ENCODE measurements at regions not wholly inside any gene's neighbourhood (a gene's known extent, or its start where the extent isn't known, plus 50 kb on each side); places are given as distances from the start of the nearest gene placed in this dataset.

GRCh38 chr2:18093196-18093595, 214.7 kb downstream of the KCNS3 start:
- no peak overlapping the region for H3K18ac ChIP-seq (ENCODE audit: extremely low read depth, low read length)
- no peak overlapping the region for H3K4me2 ChIP-seq (ENCODE audit: insufficient read depth in 1 of 2, low read depth in 2 of 2, low read length in 2 of 2)
- no peak overlapping the region for H2BK15ac ChIP-seq (ENCODE audit: low read length)
- H3K36me3 ChIP-seq (ENCODE audit: control insufficient read depth in 2 of 4, insufficient read depth in 4 of 4, low read length in 3 of 4): no peaks in the 10 kb centered on the region
- H3K4me1 ChIP-seq (replicated peaks in 1 of 4; ENCODE audit: control insufficient read depth in 3 of 4, insufficient read depth in 4 of 4, low read length in 3 of 4): no peaks in the 10 kb centered on the region
- H2AFZ ChIP-seq (ENCODE audit: low read length): no peak overlapping the region
- no peaks in the 10 kb centered on the region for H3K79me1 ChIP-seq (ENCODE audit: low read depth, low read length)
- no peak overlapping the region for H3K27ac ChIP-seq (ENCODE audit: low read depth, low read length)
- H2BK12ac ChIP-seq (ENCODE audit: low read depth, low read length): no peak overlapping the region
- TF ChIP-seq RFX5 (IDR thresholded peaks at IDR 0.05; ENCODE audit: borderline replicate concordance, low read depth, low read length): no peak
- TF ChIP-seq CHD2 (IDR thresholded peaks at IDR 0.05; ENCODE audit: low read length): no peak
- no peak for TF ChIP-seq JUN (IDR thresholded peaks at IDR 0.05; ENCODE audit: low read depth, low read length)
- no peak for TF ChIP-seq MAX (IDR thresholded peaks at IDR 0.05)
- TF ChIP-seq EZH2 (IDR thresholded peaks at IDR 0.05; ENCODE audit: low read depth, low read length, severe bottlenecking): no peak
- TF ChIP-seq TAF1 (IDR thresholded peaks at IDR 0.05; ENCODE audit: low read depth, low read length): no peak
- TF ChIP-seq CHD1 (IDR thresholded peaks at IDR 0.05; ENCODE audit: low read depth, low read length): no peak
- no peak for TF ChIP-seq BACH1 (IDR thresholded peaks at IDR 0.05; ENCODE audit: low read length)
- TF ChIP-seq FOSL1 (IDR thresholded peaks at IDR 0.05; ENCODE audit: insufficient read depth, low read depth, low read length): no peak
- no peak for TF ChIP-seq MAFK (IDR thresholded peaks at IDR 0.05; ENCODE audit: low read depth, low read length)
- TF ChIP-seq CREB1 (IDR thresholded peaks at IDR 0.05): no peak
- no peak for TF ChIP-seq GTF2F1 (IDR thresholded peaks at IDR 0.05; ENCODE audit: borderline replicate concordance, low read depth, low read length)
- ChIA-PET POLR2A (ENCODE audit: partially characterized antibody) (no interaction called here), CTCF (ENCODE audit: partially characterized antibody) (interaction anchor here (0.6 to 1.5 kb wide), 2 partner anchors 24 to 91 kb away, joined by 3 to 4 read pairs; no protein-coding TSS in a partner anchor)
- no peak overlapping the region for H4K91ac ChIP-seq (replicated peaks; ENCODE audit: insufficient read length, low read length)
- FAIRE-seq: no peak
- H4K20me1 ChIP-seq (replicated peaks in 1 of 2; ENCODE audit: control insufficient read depth in 1 of 2, insufficient read depth in 2 of 2, low read length in 2 of 2): no peaks in the 10 kb centered on the region
- H3K14ac ChIP-seq (ENCODE audit: insufficient read length): no peak overlapping the region
- H2BK20ac ChIP-seq (ENCODE audit: low read length): no peak overlapping the region
- H2BK5ac ChIP-seq (ENCODE audit: low read depth, low read length): no peak overlapping the region
- no peaks in the 10 kb centered on the region for H3K9me3 ChIP-seq (ENCODE audit: insufficient read depth in 2 of 2, low read depth in 1 of 2, low read length in 1 of 2)
- H3K4me3 ChIP-seq (ENCODE audit: extremely low read depth in 1 of 4, insufficient read depth in 2 of 4, low read depth in 3 of 4, low read length in 4 of 4): no peak overlapping the region
- H3K9ac ChIP-seq (replicated peaks in 1 of 4; ENCODE audit: extremely low read depth in 1 of 4, low read depth in 3 of 4, low read length in 3 of 4): no peak overlapping the region
- no peak overlapping the region for H2BK120ac ChIP-seq (replicated peaks; ENCODE audit: low read depth, low read length)
- no peaks in the 10 kb centered on the region for H3K27me3 ChIP-seq (replicated peaks in 1 of 4; ENCODE audit: control insufficient read depth in 3 of 4, extremely low read depth in 1 of 4, insufficient read depth in 3 of 4, low read length in 3 of 4)
- DNase-seq (ENCODE audit: low read depth in 1 of 2, low spot score in 2 of 2): no peak
- no peak overlapping the region for H3K23ac ChIP-seq (ENCODE audit: insufficient read length)
- H3K4ac ChIP-seq (replicated peaks; ENCODE audit: insufficient read length, low read depth, low read length): no peak overlapping the region
- no peak overlapping the region for H4K5ac ChIP-seq (ENCODE audit: insufficient read length, low read depth, low read length)
- H3K56ac ChIP-seq (replicated peaks; ENCODE audit: insufficient read length, low read depth, low read length): no peak overlapping the region
- H2AK5ac ChIP-seq (ENCODE audit: low read depth, low read length): no peak overlapping the region
- H3K79me2 ChIP-seq (ENCODE audit: control insufficient read depth in 1 of 2, insufficient read depth in 2 of 2, low read length in 2 of 2): no peaks in the 10 kb centered on the region
- no peaks in the 10 kb centered on the region for H3K23me2 ChIP-seq (ENCODE audit: low read depth, low read length)
- no peak overlapping the region for H4K8ac ChIP-seq (ENCODE audit: extremely low read depth, insufficient read depth, low read length)
- WGBS, 2 experiments (ENCODE audit: extremely low coverage in 1 of 2, insufficient coverage in 1 of 2, insufficient read length in 1 of 2, insufficient replicate concordance in 2 of 2, low coverage in 1 of 2, low lambda C conversion rate in 2 of 2, missing lambda C conversion rate in 1 of 2): 93% methylated on average over 3 of the region's 3 CpGs; no CpG with 5 or more reads in 1 of the 2 experiments
